ENCODE measurements at regions not wholly inside any gene's neighbourhood (a gene's known extent, or its start where the extent isn't known, plus 50 kb on each side); places are given as distances from the start of the nearest gene placed in this dataset.

GRCh38 chr10:36221101-36221500 is 579.0 kb upstream of the FZD8 start:
- no peaks in the 10 kb centered on the region for H3K36me3 ChIP-seq (ENCODE audit: control insufficient read depth, insufficient read depth, low read length)
- TF ChIP-seq CTCF (IDR thresholded peaks at IDR 0.05; ENCODE audit: insufficient read depth, low read length, poor library complexity, severe bottlenecking) = no peak
- H3K4me3 ChIP-seq (ENCODE audit: low read depth, low read length) = no peak overlapping the region
- no peak for DNase-seq (ENCODE audit: low read depth)
- H3K27me3 ChIP-seq (ENCODE audit: control insufficient read depth, insufficient read depth, low read length) = no peaks in the 10 kb centered on the region

- TF ChIP-seq CTCF (IDR thresholded peaks at IDR 0.05; ENCODE audit: insufficient read depth, low read length, poor library complexity, severe bottlenecking) = no peak
- DNase-seq (ENCODE audit: low read depth) = no peak
- no peaks in the 10 kb centered on the region for H3K27me3 ChIP-seq (ENCODE audit: control insufficient read depth, insufficient read depth, low read length)
These were observed 578.1 kb upstream of the FZD8 start for GRCh38 chr10:36220151-36220550.

GRCh38 chr10:36211856-36212255 is 569.8 kb upstream of the FZD8 start:
- no peak overlapping the region for H3K4me3 ChIP-seq (ENCODE audit: low read depth, low read length)
- no peak for TF ChIP-seq CTCF (IDR thresholded peaks at IDR 0.05; ENCODE audit: insufficient read depth, low read length, poor library complexity, severe bottlenecking)
- no peaks in the 10 kb centered on the region for H3K36me3 ChIP-seq (ENCODE audit: control insufficient read depth, insufficient read depth, low read length)
- no peaks in the 10 kb centered on the region for H3K27me3 ChIP-seq (ENCODE audit: control insufficient read depth, insufficient read depth, low read length)
- no peak for DNase-seq (ENCODE audit: low read depth)

More at GRCh38 chr10:36220151-36220550, 578.1 kb upstream of the FZD8 start:
- Histone ChIP-seq H3K36me3 (ENCODE audit: control insufficient read depth, insufficient read depth, low read length) (no peaks in the 10 kb centered on the region), H3K4me3 (ENCODE audit: low read depth, low read length) (no peak overlapping the region)

- DNase-seq (ENCODE audit: low read depth) = no peak
- Histone ChIP-seq H3K4me3 (ENCODE audit: low read depth, low read length) (no peak overlapping the region), H3K36me3 (ENCODE audit: control insufficient read depth, insufficient read depth, low read length) (no peaks in the 10 kb centered on the region), H3K27me3 (ENCODE audit: control insufficient read depth, insufficient read depth, low read length) (no peaks in the 10 kb centered on the region)
- no peak for TF ChIP-seq CTCF (IDR thresholded peaks at IDR 0.05; ENCODE audit: insufficient read depth, low read length, poor library complexity, severe bottlenecking)
These were observed 567.4 kb upstream of the FZD8 start for GRCh38 chr10:36209480-36209879.

- H3K36me3 ChIP-seq (ENCODE audit: control insufficient read depth, insufficient read depth, low read length) = no peaks in the 10 kb centered on the region
- H3K4me3 ChIP-seq (ENCODE audit: low read depth, low read length) = no peak overlapping the region
- TF ChIP-seq CTCF (IDR thresholded peaks at IDR 0.05; ENCODE audit: insufficient read depth, low read length, poor library complexity, severe bottlenecking) = no peak
- no peak for DNase-seq (ENCODE audit: low read depth)
- no peaks in the 10 kb centered on the region for H3K27me3 ChIP-seq (ENCODE audit: control insufficient read depth, insufficient read depth, low read length)
These were observed 560.8 kb upstream of the FZD8 start for GRCh38 chr10:36202881-36203280.

- TF ChIP-seq CTCF (IDR thresholded peaks at IDR 0.05; ENCODE audit: insufficient read depth, low read length, poor library complexity, severe bottlenecking) = no peak
- DNase-seq (ENCODE audit: low read depth) = no peak
- Histone ChIP-seq H3K4me3 (ENCODE audit: low read depth, low read length) (no peak overlapping the region), H3K27me3 (ENCODE audit: control insufficient read depth, insufficient read depth, low read length) (no peaks in the 10 kb centered on the region), H3K36me3 (ENCODE audit: control insufficient read depth, insufficient read depth, low read length) (no peaks in the 10 kb centered on the region)
These were observed 558.5 kb upstream of the FZD8 start for GRCh38 chr10:36200577-36200976.

Measured in kidney epithelial cell (primary cell).